ENCODE measurements at regions not wholly inside any gene's neighbourhood (a gene's known extent, or its start where the extent isn't known, plus 50 kb on each side); places are given as distances from the start of the nearest gene placed in this dataset.
"Not testable (repeated sequence)": the region's sequence is repeated elsewhere in the genome, so short reads cannot be mapped to it uniquely, and the experiment has no call there.

DNA sequence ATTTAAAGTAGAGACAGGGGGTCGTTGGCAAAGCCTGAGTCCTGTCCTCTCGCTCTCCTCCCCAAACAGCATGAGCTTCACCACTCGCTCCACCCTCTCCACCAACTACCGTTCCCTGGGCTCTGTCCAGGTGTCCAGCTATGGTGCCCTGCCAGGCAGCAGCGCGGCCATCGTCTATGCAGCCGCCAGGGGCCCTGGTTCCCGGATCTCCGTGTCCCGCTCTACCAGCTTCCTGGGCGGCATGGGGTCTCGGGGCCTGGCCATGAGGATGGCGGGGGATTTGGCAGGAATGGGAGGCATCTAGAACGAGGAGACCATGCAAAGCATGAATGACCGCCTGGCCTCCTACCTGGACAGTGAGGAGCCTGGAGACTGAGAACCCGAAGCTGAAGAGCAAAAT is 1117.2 kb upstream of the MIR17HG start:
- no peak for DNase-seq

- no peak for DNase-seq
These were observed 1115.2 kb upstream of the MIR17HG start for GRCh38 chr13:90232291-90232690.

- DNase-seq = no peak
These were observed 1113.4 kb upstream of the MIR17HG start for GRCh38 chr13:90233933-90234672.

GRCh38 chr13:90237852-90238251 is 1109.6 kb upstream of the MIR17HG start:
- no peak for DNase-seq

DNA sequence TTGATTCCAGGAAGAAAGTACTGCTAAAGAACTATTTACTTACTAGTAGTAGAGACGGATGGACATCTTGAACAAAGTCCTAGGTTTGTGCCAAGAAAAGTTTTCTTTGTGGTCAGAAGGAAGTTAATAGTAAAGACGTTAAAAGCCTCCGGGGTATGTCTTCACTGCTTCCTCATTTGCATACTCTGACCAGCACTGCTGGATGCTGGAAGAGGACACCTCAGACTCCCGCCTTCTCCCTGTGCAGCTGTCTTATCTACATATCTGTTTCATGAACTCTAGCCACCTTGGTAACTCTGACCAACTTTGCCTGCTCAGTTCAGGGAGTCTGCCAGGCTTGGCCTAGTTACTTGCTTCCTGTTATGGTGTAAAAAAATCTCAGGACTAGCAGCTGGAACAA is 1109.1 kb upstream of the MIR17HG start:
- DNase-seq = no peak

GRCh38 chr13:90239130-90239529 is 1108.4 kb upstream of the MIR17HG start:
- no peak for DNase-seq

- no peak for DNase-seq
These were observed 1101.5 kb upstream of the MIR17HG start for GRCh38 chr13:90246005-90246404.

DNA sequence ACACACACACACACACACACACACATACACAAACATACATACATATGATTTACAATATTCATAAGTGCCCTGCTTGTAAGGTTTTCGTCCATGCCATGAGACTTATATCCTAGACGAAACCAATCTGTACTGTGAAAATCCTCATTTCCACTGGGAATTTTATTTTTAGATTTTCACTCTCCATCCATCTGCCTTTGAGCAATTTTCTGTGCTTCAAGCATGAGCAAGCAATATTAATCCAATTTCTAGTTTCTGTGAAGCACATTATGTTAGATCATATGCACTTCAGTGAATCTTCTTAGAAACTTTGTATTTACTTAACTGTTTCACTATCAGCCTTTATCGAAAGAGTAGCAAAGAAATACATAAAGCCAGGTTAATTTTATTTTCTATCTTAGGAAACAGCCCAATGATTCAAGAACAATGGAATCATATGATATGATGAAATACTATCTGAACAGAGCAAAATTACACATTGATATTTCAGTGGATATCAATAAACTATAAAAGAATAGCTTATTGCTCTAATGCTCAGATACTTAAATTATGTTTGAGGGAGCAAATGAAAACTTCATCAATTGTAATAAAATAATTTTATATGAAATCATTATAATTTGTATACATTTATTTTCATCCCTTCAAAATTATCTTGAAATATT is 1100.7 kb upstream of the MIR17HG start:
- no peak for DNase-seq

- DNase-seq = no peak
These were observed 1093.7 kb upstream of the MIR17HG start for GRCh38 chr13:90253806-90254205.

- DNase-seq = no peak
These were observed 1093.0 kb upstream of the MIR17HG start for GRCh38 chr13:90254437-90254836.

GRCh38 chr13:90256746-90257145 is 1090.7 kb upstream of the MIR17HG start:
- no peak for DNase-seq

DNA sequence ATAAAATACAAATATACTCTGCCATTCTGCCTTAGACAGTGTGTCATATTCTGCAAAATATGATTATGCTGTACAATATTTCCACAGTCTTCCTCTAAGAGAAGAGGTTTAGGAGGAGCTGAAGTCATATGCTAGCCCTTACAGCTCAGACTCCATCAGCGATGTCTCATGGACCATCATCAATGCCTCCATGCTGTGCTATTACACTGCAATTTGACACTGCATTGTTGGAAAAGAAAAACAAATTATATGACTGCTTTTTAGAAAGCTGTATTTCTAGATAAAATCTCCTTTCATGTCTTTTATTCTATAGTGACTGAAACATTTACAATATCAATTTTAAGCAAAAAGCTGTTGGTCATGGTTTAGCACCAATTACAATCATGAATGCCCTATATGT is 1089.4 kb upstream of the MIR17HG start:
- DNase-seq = no peak

GRCh38 chr13:90261343-90261742 is 1086.1 kb upstream of the MIR17HG start:
- DNase-seq = no peak

DNA sequence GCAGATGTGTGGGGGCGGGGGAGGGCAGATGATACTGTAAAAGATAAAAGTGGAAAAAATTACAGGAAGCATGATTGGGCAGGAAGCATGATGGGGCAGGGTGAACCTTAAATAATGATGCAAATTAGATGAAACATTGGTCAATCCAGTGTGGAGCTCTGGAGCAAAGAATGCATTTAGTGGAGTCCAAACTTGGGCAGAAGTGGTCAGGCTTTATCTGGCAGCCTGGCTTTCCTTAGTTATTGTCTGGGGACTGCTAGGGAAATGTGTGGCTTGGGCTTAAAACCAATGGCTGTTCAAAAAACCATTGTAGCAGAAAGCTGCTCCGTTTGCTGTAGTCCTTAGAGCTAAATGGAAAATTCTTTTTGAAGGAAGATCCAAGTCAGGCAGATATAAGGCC is 1077.3 kb upstream of the MIR17HG start:
- no peak for DNase-seq

GRCh38 chr13:90272356-90272755 is 1075.1 kb upstream of the MIR17HG start:
- no peak for DNase-seq

GRCh38 chr13:90276216-90276615 is 1071.3 kb upstream of the MIR17HG start:
- no peak for DNase-seq

GRCh38 chr13:90278231-90278630 is 1069.3 kb upstream of the MIR17HG start:
- not testable (repeated sequence) for DNase-seq

DNA sequence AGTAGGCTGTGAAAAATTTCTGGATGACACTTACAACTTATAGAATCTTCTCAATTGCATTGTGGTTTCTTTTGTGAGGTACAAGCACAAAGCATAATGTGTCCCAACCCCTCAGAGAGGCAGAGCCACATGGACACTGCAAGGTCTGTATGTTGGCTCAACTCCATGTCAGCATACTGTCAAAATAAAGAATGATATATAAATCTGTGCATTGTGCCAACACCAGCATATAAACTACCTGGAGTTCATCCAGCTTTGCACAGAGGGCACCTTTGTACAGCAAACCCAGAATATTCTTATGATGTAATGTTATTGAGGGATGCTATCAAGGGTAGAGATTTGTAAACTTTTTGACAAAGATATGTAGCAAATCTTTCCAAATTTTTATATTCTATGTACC is 1065.8 kb upstream of the MIR17HG start:
- DNase-seq = no peak

DNA sequence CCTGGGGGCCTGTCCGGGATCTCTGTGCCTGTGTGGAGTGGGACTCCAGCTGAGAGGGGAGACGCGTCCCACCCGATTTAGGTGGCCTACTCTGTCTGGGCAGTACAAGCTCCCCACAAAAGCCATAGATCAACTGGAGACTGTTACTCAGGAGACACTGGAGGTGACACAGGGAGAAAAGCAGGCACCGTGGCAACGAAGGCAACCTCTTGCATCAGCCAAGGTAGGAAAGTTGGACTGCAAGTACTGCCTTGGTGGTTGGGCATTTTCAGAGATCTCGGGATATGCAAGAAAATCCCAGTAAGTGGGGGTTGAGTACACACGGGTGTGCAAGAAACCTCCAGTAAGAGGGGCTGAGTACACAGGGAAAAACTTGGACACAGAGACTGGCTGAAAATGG is 1060.0 kb upstream of the MIR17HG start:
- DNase-seq = no peak

GRCh38 chr13:90293793-90294361 is 1053.6 kb upstream of the MIR17HG start:
- no peak for DNase-seq

- no peak for DNase-seq
These were observed 1048.2 kb upstream of the MIR17HG start for GRCh38 chr13:90299238-90299637.

- no peak for DNase-seq
These were observed 1047.5 kb upstream of the MIR17HG start for GRCh38 chr13:90300015-90300414.

- no peak for DNase-seq
These were observed 1045.4 kb upstream of the MIR17HG start for GRCh38 chr13:90302107-90302506.

- DNase-seq = no peak
These were observed 1041.7 kb upstream of the MIR17HG start for GRCh38 chr13:90305796-90306195.

All from stimulated activated CD4-positive, alpha-beta T cell treated with anti-CD3 and anti-CD28 coated beads, Interleukin-4, amount 100 ng/mL, for 24 hours (primary cell).